Activated naive CD8-positive, alpha-beta T cell treated with anti-CD3 and anti-CD28 coated beads for 36 hours (primary cell): ENCODE measurements at regions not wholly inside any gene's neighbourhood (a gene's known extent, or its start where the extent isn't known, plus 50 kb on each side); places are given as distances from the start of the nearest gene placed in this dataset.
"Not testable (repeated sequence)": the region's sequence is repeated elsewhere in the genome, so short reads cannot be mapped to it uniquely, and the experiment has no call there.

Experiments used
- DNase-seq: peaks from one replicate; pipeline ENCODE4 v3.0.0; 2021
- H3K27ac Mint-ChIP-seq: one replicate; pipeline ENCODE4 v1.8.0; 2022; ENCODE audit warnings: mild to moderate bottlenecking, moderate library complexity, mixed read lengths
- H3K27me3 Mint-ChIP-seq: one replicate; pipeline ENCODE4 v1.8.0; 2022; ENCODE audit warnings: mild to moderate bottlenecking, mixed read lengths
- H3K36me3 Mint-ChIP-seq: one replicate; pipeline ENCODE4 v1.8.0; 2021; ENCODE audit warnings: mild to moderate bottlenecking, mixed read lengths
- H3K4me1 Mint-ChIP-seq: one replicate; pipeline ENCODE4 v1.8.0; 2021; ENCODE audit warnings: mixed read lengths
- H3K4me3 Mint-ChIP-seq: one replicate; pipeline ENCODE4 v1.8.0; 2022; ENCODE audit warnings: mild to moderate bottlenecking, moderate library complexity, mixed read lengths
- H3K9me3 Mint-ChIP-seq: one replicate; pipeline ENCODE4 v1.8.0; 2022; ENCODE audit warnings: mixed read lengths

- H3K4me1 Mint-ChIP-seq, H3K36me3 Mint-ChIP-seq, H3K27ac Mint-ChIP-seq, H3K4me3 Mint-ChIP-seq, H3K27me3 Mint-ChIP-seq: not testable (repeated sequence)
- DNase-seq, result peak; percentile 2
- H3K9me3 Mint-ChIP-seq, result peaks cover 27% of the 10 kb centered on the region
These were observed 152.1 kb upstream of the IL15 start for GRCh38 chr4:141484298-141484697.

- no peaks in the 10 kb centered on the region for H3K4me1 Mint-ChIP-seq
- no peak overlapping the region for H3K4me3 Mint-ChIP-seq
- peaks cover 8% of the 10 kb centered on the region for H3K27me3 Mint-ChIP-seq
- DNase-seq, result no peak
- peaks cover 11% of the 10 kb centered on the region for H3K9me3 Mint-ChIP-seq
- no peaks in the 10 kb centered on the region for H3K36me3 Mint-ChIP-seq
- no peak overlapping the region for H3K27ac Mint-ChIP-seq
These were observed 149.9 kb upstream of the IL15 start for GRCh38 chr4:141486375-141486997.

- Mint-ChIP-seq H3K27ac (no peak overlapping the region), H3K4me3 (no peak overlapping the region), H3K9me3 (no peaks in the 10 kb centered on the region)
These were observed 138.8 kb upstream of the IL15 start for GRCh38 chr4:141497627-141498026.

GRCh38 chr4:141499261-141499853 is 137.0 kb upstream of the IL15 start:
- H3K4me3 Mint-ChIP-seq, result no peak overlapping the region
- no peaks in the 10 kb centered on the region for H3K27me3 Mint-ChIP-seq
- H3K27ac Mint-ChIP-seq, result no peak overlapping the region
- no peak for DNase-seq
- H3K9me3 Mint-ChIP-seq, result no peaks in the 10 kb centered on the region
- H3K36me3 Mint-ChIP-seq, result no peaks in the 10 kb centered on the region
- no peaks in the 10 kb centered on the region for H3K4me1 Mint-ChIP-seq

More at GRCh38 chr4:141497627-141498026, 138.8 kb upstream of the IL15 start:
- no peaks in the 10 kb centered on the region for H3K27me3 Mint-ChIP-seq
- H3K36me3 Mint-ChIP-seq, result no peaks in the 10 kb centered on the region
- DNase-seq, result no peak
- H3K4me1 Mint-ChIP-seq, result no peaks in the 10 kb centered on the region

GRCh38 chr4:141501395-141501794 is 135.0 kb upstream of the IL15 start:
- Mint-ChIP-seq H3K4me1 (no peaks in the 10 kb centered on the region), H3K36me3 (no peaks in the 10 kb centered on the region), H3K27me3 (no peaks in the 10 kb centered on the region), H3K4me3 (no peak overlapping the region), H3K9me3 (peaks cover under 1% of the 10 kb centered on the region), H3K27ac (no peak overlapping the region)
- no peak for DNase-seq

GRCh38 chr4:141501931-141502330 is 134.5 kb upstream of the IL15 start:
- Mint-ChIP-seq H3K27ac (no peak overlapping the region), H3K9me3 (peaks cover 6% of the 10 kb centered on the region), H3K27me3 (no peaks in the 10 kb centered on the region), H3K4me1 (no peaks in the 10 kb centered on the region), H3K36me3 (no peaks in the 10 kb centered on the region), H3K4me3 (no peak overlapping the region)
- no peak for DNase-seq

GRCh38 chr4:141502755-141503154 is 133.6 kb upstream of the IL15 start:
- Mint-ChIP-seq H3K36me3 (no peaks in the 10 kb centered on the region), H3K27me3 (no peaks in the 10 kb centered on the region), H3K9me3 (peaks cover 6% of the 10 kb centered on the region), H3K27ac (no peak overlapping the region), H3K4me1 (no peaks in the 10 kb centered on the region), H3K4me3 (no peak overlapping the region)
- DNase-seq, result no peak

GRCh38 chr4:141503260-141503659 is 133.1 kb upstream of the IL15 start:
- Mint-ChIP-seq H3K9me3 (peaks cover 8% of the 10 kb centered on the region), H3K27ac (no peak overlapping the region), H3K4me1 (no peaks in the 10 kb centered on the region), H3K4me3 (no peak overlapping the region), H3K36me3 (no peaks in the 10 kb centered on the region), H3K27me3 (no peaks in the 10 kb centered on the region)
- no peak for DNase-seq

- Mint-ChIP-seq H3K27ac (no peak overlapping the region), H3K27me3 (no peaks in the 10 kb centered on the region), H3K36me3 (no peaks in the 10 kb centered on the region), H3K9me3 (peaks cover 11% of the 10 kb centered on the region), H3K4me1 (no peaks in the 10 kb centered on the region), H3K4me3 (no peak overlapping the region)
- DNase-seq, result no peak
These were observed 125.3 kb upstream of the IL15 start for GRCh38 chr4:141511055-141511454.

- H3K4me1 Mint-ChIP-seq, result no peaks in the 10 kb centered on the region
- no peaks in the 10 kb centered on the region for H3K9me3 Mint-ChIP-seq
- no peak overlapping the region for H3K4me3 Mint-ChIP-seq
These were observed 122.5 kb upstream of the IL15 start for GRCh38 chr4:141513866-141514265.

GRCh38 chr4:141518222-141518621 is 118.2 kb upstream of the IL15 start:
- Mint-ChIP-seq H3K4me3 (no peak overlapping the region), H3K4me1 (no peaks in the 10 kb centered on the region), H3K9me3 (peaks cover 3% of the 10 kb centered on the region), H3K27ac (no peak overlapping the region), H3K36me3 (no peaks in the 10 kb centered on the region), H3K27me3 (peaks cover 9% of the 10 kb centered on the region)
- no peak for DNase-seq

More at GRCh38 chr4:141513866-141514265, 122.5 kb upstream of the IL15 start:
- H3K27me3 Mint-ChIP-seq, result no peaks in the 10 kb centered on the region
- no peaks in the 10 kb centered on the region for H3K36me3 Mint-ChIP-seq
- no peak for DNase-seq
- H3K27ac Mint-ChIP-seq, result no peak overlapping the region

GRCh38 chr4:141524116-141524515 is 112.3 kb upstream of the IL15 start:
- Mint-ChIP-seq H3K9me3 (peaks cover 5% of the 10 kb centered on the region), H3K27me3 (peaks cover 10% of the 10 kb centered on the region), H3K27ac (no peak overlapping the region), H3K36me3 (no peaks in the 10 kb centered on the region), H3K4me1 (no peaks in the 10 kb centered on the region), H3K4me3 (no peak overlapping the region)
- no peak for DNase-seq

GRCh38 chr4:141524841-141525240 is 111.5 kb upstream of the IL15 start:
- Mint-ChIP-seq H3K27ac (no peak overlapping the region), H3K36me3 (no peaks in the 10 kb centered on the region), H3K27me3 (peaks cover 10% of the 10 kb centered on the region), H3K4me1 (no peaks in the 10 kb centered on the region), H3K9me3 (peaks cover 5% of the 10 kb centered on the region), H3K4me3 (no peak overlapping the region)
- DNase-seq, result no peak

GRCh38 chr4:141530627-141531026 is 105.8 kb upstream of the IL15 start:
- Mint-ChIP-seq H3K36me3 (no peaks in the 10 kb centered on the region), H3K4me1 (no peaks in the 10 kb centered on the region), H3K4me3 (no peak overlapping the region), H3K27ac (no peak overlapping the region), H3K27me3 (no peaks in the 10 kb centered on the region), H3K9me3 (peaks cover 1% of the 10 kb centered on the region)
- DNase-seq, result no peak

GRCh38 chr4:141534985-141535384 is 101.4 kb upstream of the IL15 start:
- Mint-ChIP-seq H3K4me1 (no peaks in the 10 kb centered on the region), H3K9me3 (peaks cover 7% of the 10 kb centered on the region), H3K4me3 (no peak overlapping the region), H3K27ac (no peak overlapping the region), H3K27me3 (no peaks in the 10 kb centered on the region), H3K36me3 (no peaks in the 10 kb centered on the region)
- DNase-seq, result no peak

- Mint-ChIP-seq H3K9me3 (peaks cover 7% of the 10 kb centered on the region), H3K4me3 (no peak overlapping the region), H3K27me3 (no peaks in the 10 kb centered on the region), H3K27ac (no peak overlapping the region), H3K36me3 (no peaks in the 10 kb centered on the region), H3K4me1 (no peaks in the 10 kb centered on the region)
- no peak for DNase-seq
These were observed 98.4 kb upstream of the IL15 start for GRCh38 chr4:141538001-141538400.
